Transverse colon (tissue), 3 donors: ENCODE measurements at regions not wholly inside any gene's neighbourhood (a gene's known extent, or its start where the extent isn't known, plus 50 kb on each side); places are given as distances from the start of the nearest gene placed in this dataset.

Experiments used
- CTCF ChIP-seq, 5 experiments: fragments of 200-600 bp in 3 of 5; fragments of 450-650 bp in 2 of 5; sonication (generic) in 3 of 5; IDR thresholded peaks; 1 replicate in 2 of 5; 2 replicates in 3 of 5; pipeline ENCODE4 v1.5.1; 2016 to 2017; ENCODE audit warnings: antibody characterized with exemption in 5 of 5, inconsistent platforms in 3 of 5, mild to moderate bottlenecking in 2 of 5, moderate library complexity in 1 of 5
- EP300 ChIP-seq: sonication (generic); formaldehyde crosslinking; IDR thresholded peaks from one replicate; pipeline ENCODE4 v1.6.1; 2017; ENCODE audit warnings: antibody characterized with exemption, low read depth
- POLR2A ChIP-seq: fragments of 450-650 bp; IDR thresholded peaks from one replicate; pipeline ENCODE4 v1.6.1; 2016; ENCODE audit warnings: antibody characterized with exemption, mild to moderate bottlenecking, moderate library complexity

DNA sequence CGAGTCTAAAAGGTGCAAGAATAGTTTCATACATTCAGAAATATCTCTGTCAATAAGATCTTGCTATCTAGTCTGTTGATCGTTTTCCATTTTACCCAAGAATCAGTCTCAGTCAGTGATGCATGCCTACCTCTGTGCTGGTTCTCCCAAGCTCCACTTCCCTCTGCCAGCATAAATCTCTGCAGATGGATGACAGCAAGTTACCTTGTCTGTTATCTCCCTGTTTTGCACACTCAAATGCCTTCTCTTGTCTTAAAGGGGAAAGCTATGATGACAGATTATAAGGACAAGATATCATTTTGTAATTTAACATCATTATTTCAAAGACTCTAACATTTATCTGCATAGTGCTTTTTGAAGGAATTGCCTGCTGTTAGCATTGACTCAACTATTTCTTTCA, 802.1 kb upstream of the SEMA6A start:
- TF ChIP-seq POLR2A: no peak
- no peak for TF ChIP-seq CTCF (IDR thresholded peaks at IDR 0.05)
- TF ChIP-seq EP300: no peak
